ENCODE measurements at regions not wholly inside any gene's neighbourhood (a gene's known extent, or its start where the extent isn't known, plus 50 kb on each side); places are given as distances from the start of the nearest gene placed in this dataset.

GRCh38 chr21:31546443-31547170 is 112.9 kb upstream of the SOD1 start (continued):
- TF ChIP-seq, protein P1, sequence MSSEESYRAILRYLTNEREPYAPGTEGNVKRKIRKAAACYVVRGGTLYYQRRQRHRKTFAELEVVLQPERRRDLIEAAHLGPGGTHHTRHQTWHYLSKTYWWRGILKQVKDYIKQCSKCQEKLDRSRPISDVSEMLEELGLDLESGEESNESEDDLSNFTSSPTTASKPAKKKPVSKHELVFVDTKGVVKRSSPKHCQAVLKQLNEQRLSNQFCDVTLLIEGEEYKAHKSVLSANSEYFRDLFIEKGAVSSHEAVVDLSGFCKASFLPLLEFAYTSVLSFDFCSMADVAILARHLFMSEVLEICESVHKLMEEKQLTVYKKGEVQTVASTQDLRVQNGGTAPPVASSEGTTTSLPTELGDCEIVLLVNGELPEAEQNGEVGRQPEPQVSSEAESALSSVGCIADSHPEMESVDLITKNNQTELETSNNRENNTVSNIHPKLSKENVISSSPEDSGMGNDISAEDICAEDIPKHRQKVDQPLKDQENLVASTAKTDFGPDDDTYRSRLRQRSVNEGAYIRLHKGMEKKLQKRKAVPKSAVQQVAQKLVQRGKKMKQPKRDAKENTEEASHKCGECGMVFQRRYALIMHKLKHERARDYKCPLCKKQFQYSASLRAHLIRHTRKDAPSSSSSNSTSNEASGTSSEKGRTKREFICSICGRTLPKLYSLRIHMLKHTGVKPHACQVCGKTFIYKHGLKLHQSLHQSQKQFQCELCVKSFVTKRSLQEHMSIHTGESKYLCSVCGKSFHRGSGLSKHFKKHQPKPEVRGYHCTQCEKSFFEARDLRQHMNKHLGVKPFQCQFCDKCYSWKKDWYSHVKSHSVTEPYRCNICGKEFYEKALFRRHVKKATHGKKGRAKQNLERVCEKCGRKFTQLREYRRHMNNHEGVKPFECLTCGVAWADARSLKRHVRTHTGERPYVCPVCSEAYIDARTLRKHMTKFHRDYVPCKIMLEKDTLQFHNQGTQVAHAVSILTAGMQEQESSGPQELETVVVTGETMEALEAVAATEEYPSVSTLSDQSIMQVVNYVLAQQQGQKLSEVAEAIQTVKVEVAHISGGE (CRISPR knock-in tag; IDR thresholded peaks at IDR 0.05): no peak
- TF ChIP-seq SMC3 (IDR thresholded peaks at IDR 0.05; ENCODE audit: borderline replicate concordance, low read length): no peak

- SMC1A ChIA-PET (ENCODE audit: uncharacterized antibody, unreplicated experiment): interaction anchor here (0.5 kb wide), 1 partner anchor 328 kb away, joined by 3 read pairs; no protein-coding TSS in a partner anchor
- ATAC-seq: no peak
- TF ChIP-seq ZSCAN29 (IDR thresholded peaks at IDR 0.05) (no peak), PML (IDR thresholded peaks at IDR 0.05; ENCODE audit: low read length) (no peak), KLF5 (IDR thresholded peaks at IDR 0.05; ENCODE audit: partially characterized antibody) (no peak), ATF2 (IDR thresholded peaks at IDR 0.05; ENCODE audit: low read length) (no peak), MYC (IDR thresholded peaks at IDR 0.05; ENCODE audit: insufficient read depth, insufficient read length, insufficient replicate concordance, low read length, severe bottlenecking) (no peak), NKRF (conservative IDR thresholded peaks at IDR 0.05) (no peak), BHLHE40 (IDR thresholded peaks at IDR 0.05; ENCODE audit: borderline replicate concordance in 1 of 2, low read depth in 2 of 2, low read length in 1 of 2) (no peak)
- TF ChIP-seq, protein P2, sequence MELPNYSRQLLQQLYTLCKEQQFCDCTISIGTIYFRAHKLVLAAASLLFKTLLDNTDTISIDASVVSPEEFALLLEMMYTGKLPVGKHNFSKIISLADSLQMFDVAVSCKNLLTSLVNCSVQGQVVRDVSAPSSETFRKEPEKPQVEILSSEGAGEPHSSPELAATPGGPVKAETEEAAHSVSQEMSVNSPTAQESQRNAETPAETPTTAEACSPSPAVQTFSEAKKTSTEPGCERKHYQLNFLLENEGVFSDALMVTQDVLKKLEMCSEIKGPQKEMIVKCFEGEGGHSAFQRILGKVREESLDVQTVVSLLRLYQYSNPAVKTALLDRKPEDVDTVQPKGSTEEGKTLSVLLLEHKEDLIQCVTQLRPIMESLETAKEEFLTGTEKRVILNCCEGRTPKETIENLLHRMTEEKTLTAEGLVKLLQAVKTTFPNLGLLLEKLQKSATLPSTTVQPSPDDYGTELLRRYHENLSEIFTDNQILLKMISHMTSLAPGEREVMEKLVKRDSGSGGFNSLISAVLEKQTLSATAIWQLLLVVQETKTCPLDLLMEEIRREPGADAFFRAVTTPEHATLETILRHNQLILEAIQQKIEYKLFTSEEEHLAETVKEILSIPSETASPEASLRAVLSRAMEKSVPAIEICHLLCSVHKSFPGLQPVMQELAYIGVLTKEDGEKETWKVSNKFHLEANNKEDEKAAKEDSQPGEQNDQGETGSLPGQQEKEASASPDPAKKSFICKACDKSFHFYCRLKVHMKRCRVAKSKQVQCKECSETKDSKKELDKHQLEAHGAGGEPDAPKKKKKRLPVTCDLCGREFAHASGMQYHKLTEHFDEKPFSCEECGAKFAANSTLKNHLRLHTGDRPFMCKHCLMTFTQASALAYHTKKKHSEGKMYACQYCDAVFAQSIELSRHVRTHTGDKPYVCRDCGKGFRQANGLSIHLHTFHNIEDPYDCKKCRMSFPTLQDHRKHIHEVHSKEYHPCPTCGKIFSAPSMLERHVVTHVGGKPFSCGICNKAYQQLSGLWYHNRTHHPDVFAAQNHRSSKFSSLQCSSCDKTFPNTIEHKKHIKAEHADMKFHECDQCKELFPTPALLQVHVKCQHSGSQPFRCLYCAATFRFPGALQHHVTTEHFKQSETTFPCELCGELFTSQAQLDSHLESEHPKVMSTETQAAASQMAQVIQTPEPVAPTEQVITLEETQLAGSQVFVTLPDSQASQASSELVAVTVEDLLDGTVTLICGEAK (IDR thresholded peaks at IDR 0.05; ENCODE audit: borderline replicate concordance): no peak
Measured at GRCh38 chr21:31545036-31545435, 114.5 kb upstream of the SOD1 start.

More at GRCh38 chr21:31545036-31545435, 114.5 kb upstream of the SOD1 start:
- H3K4me3 ChIP-seq: no peak overlapping the region
- no peaks in the 10 kb centered on the region for H3K79me2 ChIP-seq (ENCODE audit: control insufficient read depth, insufficient read depth, low read length)
- BruUV-seq (replicated peaks): no TSS peak
- ChIA-PET RAD21 (ENCODE audit: unreplicated experiment) (no interaction called here), CTCF (interaction anchor here (0.7 kb wide), 1 partner anchor 346 kb away, joined by 3 read pairs; no protein-coding TSS in a partner anchor), POLR2A (no interaction called here)
- no peaks in the 10 kb centered on the region for H3K36me3 ChIP-seq (ENCODE audit: control insufficient read depth in 2 of 2, insufficient read depth in 2 of 2, low read length in 1 of 2)
- WGBS (ENCODE audit: insufficient coverage, insufficient replicate concordance, low lambda C conversion rate, missing lambda C conversion rate): 75% methylated on average over 1 of the region's 1 CpG
- no peak overlapping the region for H3K27ac ChIP-seq (ENCODE audit: control insufficient read depth, insufficient read depth)
- in situ Hi-C loops (cut with MboI): no loop called here
- H3K4me1 ChIP-seq (ENCODE audit: control insufficient read depth, insufficient read depth, low read length): no peaks in the 10 kb centered on the region
- no peak overlapping the region for H3K9ac ChIP-seq (ENCODE audit: control insufficient read depth, insufficient read depth, low read length)
- no peak overlapping the region for H3K4me2 ChIP-seq (ENCODE audit: control insufficient read depth, insufficient read depth)
- no peaks in the 10 kb centered on the region for H4K20me1 ChIP-seq (ENCODE audit: control insufficient read depth, insufficient read depth)
- FAIRE-seq (no peak), DNase-seq (ENCODE audit: low read depth, low spot score) (no peak)
- H3K9me3 ChIP-seq (replicated peaks; ENCODE audit: control insufficient read depth, insufficient read depth, low read length): no peaks in the 10 kb centered on the region
- intact Hi-C loops (cut with micrococcal nuclease; ENCODE audit: unreplicated experiment): no loop called here
- H3K27me3 ChIP-seq (replicated peaks in 1 of 2; ENCODE audit: control insufficient read depth in 2 of 2, insufficient read depth in 2 of 2, low read length in 1 of 2): no peaks in the 10 kb centered on the region
- no peak overlapping the region for H2AFZ ChIP-seq (ENCODE audit: control insufficient read depth, low read depth, low read length)
